Activated CD8-positive, alpha-beta T cell treated with anti-CD3 and anti-CD28 coated beads for 36 hours (primary cell): ENCODE measurements at regions not wholly inside any gene's neighbourhood (a gene's known extent, or its start where the extent isn't known, plus 50 kb on each side); places are given as distances from the start of the nearest gene placed in this dataset.

Source experiments
- ATAC-seq: fragments of 200-7000 bp; cut with Tn5 transposase; one replicate; pipeline ENCODE4 v1.10.0; 2021; ENCODE audit warnings: mild to moderate bottlenecking, moderate library complexity
- CTCF ChIA-PET: fragments of 350-600 bp; sonication (Branson Sonifier 250); formaldehyde crosslinking; loops from one replicate; lab custom pipeline; 2021; ENCODE audit warnings: antibody characterized with exemption; lab: Charles Lee
- POLR2A ChIA-PET: fragments of 350-600 bp; sonication (Branson Sonifier 250); formaldehyde crosslinking; loops from one replicate; lab custom pipeline; 2021; ENCODE audit warnings: antibody characterized with exemption; lab: Charles Lee
- DNase-seq: peaks from one replicate; pipeline ENCODE4 v3.0.0-alpha.2; 2020
- H3K27ac Mint-ChIP-seq: one replicate; pipeline ENCODE4 v1.8.0; 2021; ENCODE audit warnings: mild to moderate bottlenecking, mixed read lengths
- H3K27me3 Mint-ChIP-seq: one replicate; pipeline ENCODE4 v1.8.0; 2021; ENCODE audit warnings: mixed read lengths
- H3K36me3 Mint-ChIP-seq: one replicate; pipeline ENCODE4 v1.8.0; 2021; ENCODE audit warnings: low read depth, mixed read lengths
- H3K4me1 Mint-ChIP-seq: one replicate; pipeline ENCODE4 v1.8.0; 2021; ENCODE audit warnings: low read depth, mixed read lengths
- H3K4me3 Mint-ChIP-seq: one replicate; pipeline ENCODE4 v1.8.0; 2021; ENCODE audit warnings: mild to moderate bottlenecking, moderate library complexity, mixed read lengths
- H3K9me3 Mint-ChIP-seq: one replicate; pipeline ENCODE4 v1.8.0; 2021; ENCODE audit warnings: mixed read lengths
- CTCF ChIP-seq: fragments of 200-600 bp; IDR thresholded peaks from one replicate; pipeline ENCODE4 v1.8.0; 2022; ENCODE audit warnings: antibody characterized with exemption, mild to moderate bottlenecking
- intact Hi-C: fragments of 100-400 bp; cut with micrococcal nuclease; formaldehyde crosslinking; loops from one replicate; pipeline ENCODE4 v1.10.0; 2022

- CTCF ChIA-PET: no interaction called here
- no peak overlapping the region for H3K27ac Mint-ChIP-seq
- intact Hi-C loops: no loop called here
- H3K4me1 Mint-ChIP-seq: no peaks in the 10 kb centered on the region
- POLR2A ChIA-PET: no interaction called here
- H3K36me3 Mint-ChIP-seq: no peaks in the 10 kb centered on the region
- no peak for TF ChIP-seq CTCF
- no peak for ATAC-seq
- no peaks in the 10 kb centered on the region for H3K9me3 Mint-ChIP-seq
- H3K4me3 Mint-ChIP-seq: no peak overlapping the region
- DNase-seq: no peak
- peaks cover 8% of the 10 kb centered on the region for H3K27me3 Mint-ChIP-seq
These were observed 75.7 kb upstream of the NRIP1 start for GRCh38 chr21:15140321-15141019.

DNA sequence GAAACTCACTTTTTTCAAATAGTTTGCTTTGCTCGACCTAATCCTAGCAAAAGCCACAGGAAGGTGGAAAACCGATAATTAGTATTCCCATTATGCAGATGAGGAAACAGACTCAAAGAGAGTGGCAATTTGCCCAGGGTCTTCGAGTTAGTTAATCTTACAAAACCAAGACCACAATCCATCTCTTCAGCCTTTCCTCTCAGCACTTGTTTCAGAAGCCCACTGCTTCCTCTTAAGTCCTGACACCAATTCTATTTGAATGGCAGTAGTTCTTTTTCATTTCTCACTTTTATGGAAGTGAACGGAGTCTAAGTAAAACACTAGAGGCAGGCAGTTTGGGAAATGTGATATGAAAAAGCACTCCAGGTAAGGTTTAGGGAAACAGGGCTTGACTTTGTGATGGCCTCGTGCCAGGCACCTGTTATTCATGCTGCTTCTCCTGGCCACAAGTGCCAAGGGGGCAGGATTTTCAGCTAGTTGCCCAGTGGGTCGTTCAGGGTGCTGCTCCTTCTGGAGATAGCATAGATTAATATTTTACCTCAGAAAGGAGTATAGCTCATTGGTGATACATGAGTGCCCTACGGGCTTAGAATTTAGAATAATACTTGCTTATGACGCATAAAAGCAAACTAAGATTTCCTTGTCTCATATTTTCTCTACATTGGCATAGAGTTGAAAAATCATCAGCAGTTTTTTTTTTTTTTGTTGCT lies 76.6 kb upstream of the NRIP1 start:
- H3K4me3 Mint-ChIP-seq: no peak overlapping the region
- intact Hi-C loops: no loop called here
- no peaks in the 10 kb centered on the region for H3K4me1 Mint-ChIP-seq
- H3K27ac Mint-ChIP-seq: no peak overlapping the region
- TF ChIP-seq CTCF: no peak
- DNase-seq (no peak), ATAC-seq (no peak)
- H3K36me3 Mint-ChIP-seq: no peaks in the 10 kb centered on the region
- H3K27me3 Mint-ChIP-seq: peaks cover 8% of the 10 kb centered on the region
- POLR2A ChIA-PET: interaction anchor here (0.6 to 1.3 kb wide), 2 partner anchors 11 to 75 kb away, joined by 3 read pairs; no protein-coding TSS in a partner anchor
- CTCF ChIA-PET: no interaction called here
- H3K9me3 Mint-ChIP-seq: no peaks in the 10 kb centered on the region

DNA sequence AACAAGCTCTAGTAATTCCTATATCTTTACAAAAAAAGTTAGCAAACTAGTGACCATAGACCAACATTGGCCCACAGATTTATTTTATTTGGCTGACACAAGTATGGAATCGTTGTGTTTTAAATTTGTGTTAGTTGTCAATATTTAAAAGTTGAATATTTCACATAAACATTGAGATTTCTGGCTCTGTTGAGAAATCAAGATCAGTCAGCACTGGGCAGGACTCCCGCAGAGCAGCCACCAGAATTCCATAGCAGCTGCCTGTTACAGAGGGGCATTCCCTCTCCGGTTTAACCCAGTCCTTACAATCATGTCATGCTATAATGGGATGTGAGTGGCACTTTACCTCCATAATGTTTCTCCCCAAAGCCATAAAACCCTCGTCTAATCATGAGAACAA lies 79.2 kb upstream of the NRIP1 start:
- TF ChIP-seq CTCF: no peak
- Mint-ChIP-seq H3K4me3 (no peak overlapping the region), H3K4me1 (no peaks in the 10 kb centered on the region), H3K27me3 (peaks cover 7% of the 10 kb centered on the region), H3K36me3 (no peaks in the 10 kb centered on the region), H3K9me3 (no peaks in the 10 kb centered on the region), H3K27ac (no peak overlapping the region)
- intact Hi-C loops: no loop called here
- ATAC-seq (no peak), DNase-seq (no peak)
- CTCF ChIA-PET: no interaction called here
- POLR2A ChIA-PET: no interaction called here

GRCh38 chr21:15148437-15148836 lies 83.6 kb upstream of the NRIP1 start:
- ATAC-seq (no peak), DNase-seq (no peak)
- POLR2A ChIA-PET: no interaction called here
- Mint-ChIP-seq H3K27ac (no peak overlapping the region), H3K4me1 (no peaks in the 10 kb centered on the region), H3K4me3 (no peak overlapping the region), H3K36me3 (no peaks in the 10 kb centered on the region), H3K9me3 (no peaks in the 10 kb centered on the region), H3K27me3 (no peaks in the 10 kb centered on the region)
- intact Hi-C loops: no loop called here
- TF ChIP-seq CTCF: no peak
- CTCF ChIA-PET: no interaction called here

GRCh38 chr21:15149600-15150224 lies 84.9 kb upstream of the NRIP1 start:
- TF ChIP-seq CTCF: no peak
- ChIA-PET CTCF (no interaction called here), POLR2A (no interaction called here)
- H3K36me3 Mint-ChIP-seq: no peaks in the 10 kb centered on the region
- no peaks in the 10 kb centered on the region for H3K27me3 Mint-ChIP-seq
- intact Hi-C loops: no loop called here
- DNase-seq (no peak), ATAC-seq (no peak)
- H3K4me3 Mint-ChIP-seq: no peak overlapping the region
- peaks cover 3% of the 10 kb centered on the region for H3K9me3 Mint-ChIP-seq
- no peaks in the 10 kb centered on the region for H3K4me1 Mint-ChIP-seq
- no peak overlapping the region for H3K27ac Mint-ChIP-seq
